GM21515 (cell line): ENCODE measurements at regions not wholly inside any gene's neighbourhood (a gene's known extent, or its start where the extent isn't known, plus 50 kb on each side); places are given as distances from the start of the nearest gene placed in this dataset.

Source experiments
- ATAC-seq: cut with Tn5 transposase; IDR thresholded peaks from one replicate; pipeline ENCODE4 v1.9.1; 2021; ENCODE audit not compliant: unreplicated experiment

GRCh38 chr2:145041706-145042105 is 521.8 kb upstream of the ZEB2 start:
- ATAC-seq, result no peak

- ATAC-seq, result no peak
These were observed 520.5 kb upstream of the ZEB2 start for GRCh38 chr2:145040433-145040832.

GRCh38 chr2:145038041-145038525 is 518.2 kb upstream of the ZEB2 start:
- ATAC-seq, result no peak

GRCh38 chr2:145036421-145037011 is 516.6 kb upstream of the ZEB2 start:
- ATAC-seq, result no peak

GRCh38 chr2:145034511-145034910 is 514.6 kb upstream of the ZEB2 start:
- ATAC-seq, result no peak

GRCh38 chr2:145033438-145033837 is 513.5 kb upstream of the ZEB2 start:
- ATAC-seq, result no peak

GRCh38 chr2:145032791-145033190 is 512.9 kb upstream of the ZEB2 start:
- ATAC-seq, result no peak

GRCh38 chr2:145029873-145030272 is 510.0 kb upstream of the ZEB2 start:
- no peak for ATAC-seq

- ATAC-seq, result no peak
These were observed 509.2 kb upstream of the ZEB2 start for GRCh38 chr2:145029081-145029480.

GRCh38 chr2:145028101-145028920 is 508.4 kb upstream of the ZEB2 start:
- no peak for ATAC-seq

GRCh38 chr2:145026456-145027455 is 506.8 kb upstream of the ZEB2 start:
- ATAC-seq, result no peak

- no peak for ATAC-seq
These were observed 505.5 kb upstream of the ZEB2 start for GRCh38 chr2:145025382-145025781.

- ATAC-seq, result no peak
These were observed 503.5 kb upstream of the ZEB2 start for GRCh38 chr2:145023334-145023934.

- no peak for ATAC-seq
These were observed 502.9 kb upstream of the ZEB2 start for GRCh38 chr2:145022666-145023333.

GRCh38 chr2:145021962-145022665 is 502.2 kb upstream of the ZEB2 start:
- ATAC-seq, result no peak

- no peak for ATAC-seq
These were observed 500.8 kb upstream of the ZEB2 start for GRCh38 chr2:145020694-145021093.

- ATAC-seq, result no peak
These were observed 500.2 kb upstream of the ZEB2 start for GRCh38 chr2:145020139-145020538.

- ATAC-seq, result no peak
These were observed 498.6 kb upstream of the ZEB2 start for GRCh38 chr2:145018502-145018901.

GRCh38 chr2:145017149-145017548 is 497.2 kb upstream of the ZEB2 start:
- no peak for ATAC-seq

GRCh38 chr2:145016711-145017110 is 496.8 kb upstream of the ZEB2 start:
- no peak for ATAC-seq
